ENCODE measurements at regions not wholly inside any gene's neighbourhood (a gene's known extent, or its start where the extent isn't known, plus 50 kb on each side); places are given as distances from the start of the nearest gene placed in this dataset.

GRCh38 chrX:95666056-95666455 is 1018.6 kb upstream of the DIAPH2 start:
- TF ChIP-seq CREB5 (CRISPR knock-in tag; IDR thresholded peaks at IDR 0.05; ENCODE audit: low read depth) = no peak
- TF ChIP-seq PATZ1 (CRISPR knock-in tag; IDR thresholded peaks at IDR 0.05; ENCODE audit: borderline replicate concordance) = no peak
- no peak for TF ChIP-seq BACH2 (CRISPR knock-in tag; IDR thresholded peaks at IDR 0.05; ENCODE audit: borderline replicate concordance)
- TF ChIP-seq ZFP3 (CRISPR knock-in tag; IDR thresholded peaks at IDR 0.05) = no peak
- TF ChIP-seq ZFP30 (CRISPR knock-in tag; IDR thresholded peaks at IDR 0.05) = no peak
- TF ChIP-seq ZNF565 (CRISPR knock-in tag; conservative IDR thresholded peaks at IDR 0.05; ENCODE audit: low read depth) = no peak
- no peak for TF ChIP-seq TOX (CRISPR knock-in tag; IDR thresholded peaks at IDR 0.05; ENCODE audit: borderline replicate concordance)
- no peak for TF ChIP-seq ZNF8 (CRISPR knock-in tag; IDR thresholded peaks at IDR 0.05)
- no peak for TF ChIP-seq TCF4 (CRISPR knock-in tag; IDR thresholded peaks at IDR 0.05; ENCODE audit: borderline replicate concordance)
- TF ChIP-seq ESRRG (CRISPR knock-in tag; IDR thresholded peaks at IDR 0.05) = no peak

Data from SK-N-SH treated with all-trans-retinoic acid at 6 μM for 48 hours (cell line).